ENCODE measurements at regions not wholly inside any gene's neighbourhood (a gene's known extent, or its start where the extent isn't known, plus 50 kb on each side); places are given as distances from the start of the nearest gene placed in this dataset.
"Not testable (repeated sequence)": the region's sequence is repeated elsewhere in the genome, so short reads cannot be mapped to it uniquely, and the experiment has no call there.

DNA sequence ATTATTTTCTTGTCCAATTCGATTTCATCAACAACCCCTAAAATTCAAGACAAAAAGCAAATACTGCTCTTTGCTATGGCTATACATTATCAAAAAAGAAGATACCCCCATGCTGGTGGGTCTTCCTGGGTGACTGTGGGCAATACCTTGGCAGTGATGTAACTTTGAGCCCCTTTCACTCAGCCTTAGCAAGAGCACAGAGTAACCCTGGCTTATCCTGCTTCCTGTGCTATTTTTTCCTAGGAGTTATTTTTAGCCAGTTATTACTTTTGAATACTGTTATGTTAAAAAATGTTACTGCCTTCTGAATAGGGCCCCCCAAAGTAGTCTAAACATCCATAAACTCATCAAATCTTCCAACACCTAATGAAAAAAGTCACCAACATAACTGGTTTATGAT is 145.6 kb upstream of the TSLP start:
- DNase-seq, result no peak

DNA sequence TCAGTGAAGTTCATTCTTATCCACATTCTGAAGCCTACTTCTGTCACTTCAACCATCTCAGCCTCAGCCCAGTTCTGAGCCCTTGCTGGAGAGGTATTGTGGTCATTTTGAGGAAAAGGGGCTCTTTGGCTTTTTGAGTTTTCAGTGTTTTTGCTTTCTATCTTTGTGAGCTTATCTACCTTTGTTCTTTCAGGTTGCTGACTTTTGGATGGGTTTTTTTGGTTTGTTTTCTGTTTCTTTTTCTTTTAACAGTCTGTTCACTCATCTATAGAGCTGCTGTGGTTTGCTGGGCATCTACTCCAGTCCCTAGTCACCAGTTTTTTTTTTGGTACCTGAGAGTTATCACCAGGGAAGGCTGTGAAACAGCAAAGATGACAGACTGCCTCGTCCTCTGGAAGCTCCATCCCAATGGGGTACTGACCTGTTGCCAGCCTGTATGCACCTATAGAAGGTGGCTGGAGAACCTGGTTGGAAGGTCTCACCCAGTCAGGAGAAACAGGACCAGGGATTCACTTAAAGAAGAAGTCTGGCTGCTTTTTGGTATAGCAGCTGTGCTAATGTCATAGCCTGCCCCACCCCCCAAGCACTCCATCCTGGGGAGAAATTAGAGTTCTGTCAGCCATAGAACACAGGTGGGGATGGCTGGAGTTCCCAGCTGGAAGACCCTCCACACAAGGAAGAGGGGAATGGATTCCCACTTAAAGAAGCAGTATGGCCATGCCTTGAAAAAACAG is 138.6 kb upstream of the TSLP start:
- DNase-seq, result no peak

DNA sequence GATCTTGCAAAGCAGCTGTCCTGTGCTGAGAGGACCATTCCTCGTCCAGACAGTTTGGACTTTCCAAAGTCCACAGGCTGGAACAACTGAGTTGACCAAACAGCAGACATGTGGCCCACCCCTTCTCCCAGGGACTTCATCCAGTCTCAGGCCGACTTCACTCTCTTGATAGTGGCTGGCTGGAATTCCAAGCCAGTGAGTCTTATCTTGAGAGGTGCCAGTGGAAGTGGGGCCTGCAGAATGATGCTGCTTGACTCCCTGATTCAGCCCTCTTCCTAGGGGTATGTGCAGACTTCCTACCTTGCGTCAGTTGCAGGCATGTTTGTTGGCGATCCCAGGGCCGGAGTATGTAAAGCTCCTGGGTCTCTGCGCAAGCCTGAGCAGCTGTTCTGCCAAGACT is 131.4 kb upstream of the TSLP start:
- DNase-seq, result no peak

DNA sequence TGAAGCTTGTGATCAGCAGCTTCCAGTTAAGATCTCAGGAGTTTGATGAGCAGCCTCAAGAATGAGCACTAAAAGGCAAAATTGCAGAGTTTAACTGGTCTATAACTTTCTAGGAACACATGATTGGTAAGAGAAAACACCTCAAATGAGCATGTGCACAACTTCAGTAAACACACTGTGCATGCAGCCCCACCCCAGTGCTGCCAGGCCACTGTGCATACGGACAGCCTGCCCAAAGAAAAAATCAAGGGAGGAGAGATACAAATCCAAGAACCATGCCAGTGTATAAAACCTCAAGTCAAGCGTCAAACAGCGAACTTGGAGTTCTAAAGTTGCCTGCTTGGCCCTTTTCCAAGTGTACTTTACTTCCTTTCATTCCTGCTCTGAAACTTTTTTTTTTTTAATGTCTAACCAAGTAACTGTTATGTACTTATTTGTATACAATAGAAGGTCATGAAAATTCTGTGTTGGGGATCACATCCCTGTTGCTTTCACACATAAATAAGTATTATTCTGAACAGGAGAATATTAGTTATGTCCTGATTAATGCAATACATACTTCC is 125.6 kb upstream of the TSLP start:
- no peak for DNase-seq

DNA sequence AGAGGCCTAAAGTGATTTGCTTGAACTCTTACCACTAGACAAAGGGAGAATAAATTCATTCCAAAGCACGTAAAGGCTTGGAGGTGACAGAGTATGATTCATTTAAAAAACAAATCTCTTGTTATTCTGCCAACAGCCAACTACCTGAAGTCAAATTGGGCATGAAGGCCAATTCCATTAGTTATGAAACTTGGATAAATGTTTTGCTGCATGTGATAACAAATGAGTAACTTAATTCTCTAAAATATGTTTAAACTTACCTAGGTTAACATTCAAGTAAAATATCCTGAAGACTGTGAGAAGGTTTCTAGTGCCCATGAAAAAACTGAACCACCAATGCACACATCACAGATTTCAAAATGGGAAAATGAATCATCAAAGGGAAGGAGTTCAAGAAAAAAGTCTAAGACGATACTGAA is 120.1 kb upstream of the TSLP start:
- no peak for DNase-seq

DNA sequence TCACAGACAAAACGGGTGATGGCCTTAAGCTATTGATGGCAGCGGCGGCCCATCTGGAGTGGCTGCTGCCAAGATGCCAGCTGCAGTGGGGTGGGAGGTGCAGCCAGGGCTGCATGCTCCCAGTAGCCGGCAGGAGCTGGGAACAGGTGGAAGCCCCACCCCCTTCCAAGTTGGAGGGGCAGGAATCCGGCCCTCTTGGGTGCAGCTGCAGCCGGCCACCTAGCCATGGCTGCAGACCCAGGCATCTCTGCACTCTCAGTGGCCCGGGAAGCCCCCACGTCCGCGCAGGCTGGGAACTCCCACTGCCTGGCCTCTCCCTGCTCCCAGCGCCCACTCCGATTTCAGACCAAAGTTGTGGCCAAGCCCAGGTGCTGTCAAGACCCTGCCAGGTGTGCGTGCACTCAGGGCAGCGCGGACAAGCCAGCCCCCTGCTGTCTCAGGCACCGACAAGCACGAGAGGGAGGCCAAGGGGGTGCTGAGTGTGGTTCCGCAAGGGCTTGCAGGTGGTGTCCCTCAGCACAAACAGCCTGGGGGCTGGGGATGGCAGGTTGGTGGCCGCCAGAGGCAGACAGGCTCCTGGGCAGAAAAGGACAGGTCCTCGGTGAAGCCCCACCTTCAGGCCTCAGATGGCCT is 115.1 kb upstream of the TSLP start:
- DNase-seq, result no peak

DNA sequence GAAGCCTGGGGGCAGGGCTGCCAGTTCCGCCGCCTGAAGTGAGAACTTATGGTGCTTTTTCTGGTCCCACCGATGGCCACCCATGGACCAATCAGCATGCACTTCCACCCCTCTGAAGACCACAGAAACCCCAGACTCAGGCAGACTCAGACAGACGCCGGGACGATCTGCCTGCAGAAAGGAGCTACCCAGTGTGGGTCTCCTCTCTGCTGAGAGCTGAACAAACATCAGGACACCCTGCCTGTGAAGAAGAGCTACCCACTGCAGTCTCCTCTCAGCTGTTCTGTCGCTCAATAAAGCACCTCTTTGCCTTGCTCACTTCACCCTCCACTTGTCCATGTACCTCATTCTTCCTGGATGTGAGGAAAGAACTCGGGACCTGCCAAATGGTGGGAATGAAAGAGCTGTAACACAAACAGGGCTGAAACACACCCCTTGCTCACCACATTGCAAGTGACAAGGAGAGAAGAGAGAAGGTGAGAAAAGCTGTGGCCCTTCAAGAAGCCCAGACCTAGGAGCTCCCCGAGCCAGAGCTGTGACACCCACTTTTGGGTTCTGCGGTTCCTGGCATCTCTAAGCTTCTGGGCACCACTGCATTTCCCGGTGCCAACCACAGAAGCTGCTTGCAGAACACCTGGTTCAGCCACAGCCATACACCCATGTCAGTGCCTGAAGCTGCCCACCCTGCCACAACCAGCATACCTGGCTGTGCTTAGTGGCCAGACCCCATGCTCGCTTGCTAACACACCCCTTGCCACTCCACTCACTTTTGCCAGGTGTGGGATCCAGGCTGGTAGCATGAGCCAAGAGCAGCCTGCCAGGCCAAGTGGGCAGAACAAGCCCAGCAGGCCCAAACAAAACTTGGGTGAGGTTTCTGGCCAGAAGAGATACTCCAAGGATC is 114.3 kb upstream of the TSLP start:
- DNase-seq, result no peak

DNA sequence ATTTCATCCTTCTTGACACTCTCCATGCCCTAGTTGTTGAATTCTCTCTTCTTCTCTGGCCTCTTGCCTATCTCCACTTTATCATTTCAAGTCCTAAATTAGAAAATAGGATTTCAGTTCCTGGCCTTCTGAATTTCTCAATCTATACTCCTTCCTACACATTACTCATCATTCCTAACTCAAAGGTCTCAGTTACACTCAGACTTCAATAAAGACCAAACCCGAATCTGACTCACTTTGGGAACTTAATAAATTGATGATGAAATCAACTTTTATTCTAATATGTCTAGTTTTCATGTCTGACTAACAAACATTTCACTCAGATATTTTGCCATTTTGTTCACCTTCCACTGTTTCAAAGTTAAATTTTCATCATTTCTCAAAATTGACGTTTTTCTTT is 113.6 kb upstream of the TSLP start:
- no peak for DNase-seq

DNA sequence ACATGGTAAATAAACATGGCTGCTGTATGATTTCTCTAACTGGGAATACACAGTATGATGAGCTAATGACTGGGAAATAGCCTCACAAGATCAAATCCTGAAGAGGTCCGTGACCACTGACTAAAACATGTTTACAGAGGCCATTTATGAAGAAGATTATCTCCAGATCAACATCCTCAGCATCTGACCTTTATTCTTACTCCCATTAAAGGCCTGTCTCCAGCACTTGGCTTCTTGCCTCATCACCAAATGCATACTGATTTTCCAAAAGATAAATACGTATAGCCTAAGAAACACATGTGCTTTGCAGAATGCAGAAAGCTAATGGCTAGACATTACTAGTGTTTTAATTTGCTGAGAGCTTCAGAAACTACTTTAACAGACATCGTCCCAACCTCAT is 108.0 kb upstream of the TSLP start:
- DNase-seq, result no peak

DNA sequence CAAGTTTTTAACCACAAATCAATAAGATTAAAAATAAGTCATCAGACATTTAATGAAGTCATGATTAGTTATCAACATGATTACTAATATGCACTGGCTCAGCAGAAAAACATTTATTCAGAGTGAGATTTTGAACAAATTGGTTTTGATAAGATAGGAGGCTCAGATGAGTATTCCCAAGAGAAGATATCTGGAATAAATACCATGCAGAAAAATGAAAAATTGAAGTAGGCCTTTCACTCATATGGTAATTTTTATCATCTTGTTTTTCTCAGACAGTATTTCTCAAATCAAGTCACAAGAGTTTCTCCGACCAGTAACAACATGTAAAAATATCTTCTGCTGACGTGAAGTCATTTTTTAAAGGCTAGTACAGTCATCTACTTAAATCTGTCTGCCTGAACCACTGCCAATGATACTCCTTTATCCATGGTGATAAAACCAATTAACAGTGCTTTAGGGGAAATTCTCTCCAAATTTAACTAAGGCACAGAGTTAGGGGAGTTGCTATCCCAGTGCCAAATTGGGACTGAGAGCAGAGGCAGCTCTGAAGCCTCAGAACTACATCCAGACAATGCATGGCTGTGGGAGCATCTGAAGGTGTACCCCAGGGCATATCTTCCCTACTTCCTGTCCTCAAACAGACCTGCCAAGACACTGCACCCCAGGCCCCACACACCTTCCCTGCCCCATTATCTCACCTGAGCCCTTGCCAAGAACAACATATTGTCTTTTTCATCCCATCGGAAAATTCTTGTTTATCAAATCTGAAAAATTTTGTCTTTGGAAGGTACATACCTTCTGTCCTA is 105.5 kb upstream of the TSLP start:
- no peak for DNase-seq

DNA sequence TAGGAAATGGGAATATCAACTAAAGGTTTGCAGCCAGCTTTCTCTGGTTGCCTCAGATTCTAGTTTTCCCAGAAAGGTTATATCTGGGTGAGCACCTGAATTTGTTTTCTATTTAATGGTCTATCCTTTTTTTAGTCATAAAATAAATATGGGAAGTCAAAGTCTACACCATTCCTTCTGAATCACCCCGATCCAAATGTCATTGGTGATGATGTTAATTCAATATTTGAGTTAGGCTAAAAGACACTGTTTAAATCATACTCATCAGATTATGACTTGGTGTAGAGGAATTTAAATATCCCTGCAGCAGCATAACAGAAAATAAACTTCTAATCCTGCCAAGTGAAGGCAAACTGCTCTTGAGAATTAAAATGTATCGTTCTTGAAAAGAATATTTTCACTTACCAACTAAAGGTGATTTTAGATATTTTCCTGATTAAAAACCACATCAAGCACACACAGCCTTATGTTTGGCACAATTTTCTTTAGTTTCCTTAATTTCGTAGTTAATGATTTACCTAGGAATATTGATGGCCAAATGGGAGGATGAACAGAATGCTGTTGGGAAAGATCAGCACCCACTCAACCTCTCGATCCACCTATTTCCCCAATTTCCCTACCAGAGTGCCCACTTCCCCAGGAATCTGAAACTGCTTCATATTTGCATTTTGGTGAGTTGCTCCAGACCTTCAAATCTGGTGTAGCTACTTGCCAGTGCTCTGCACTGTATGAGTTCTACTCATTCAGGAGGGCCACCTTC is 103.1 kb upstream of the TSLP start:
- DNase-seq, result no peak

DNA sequence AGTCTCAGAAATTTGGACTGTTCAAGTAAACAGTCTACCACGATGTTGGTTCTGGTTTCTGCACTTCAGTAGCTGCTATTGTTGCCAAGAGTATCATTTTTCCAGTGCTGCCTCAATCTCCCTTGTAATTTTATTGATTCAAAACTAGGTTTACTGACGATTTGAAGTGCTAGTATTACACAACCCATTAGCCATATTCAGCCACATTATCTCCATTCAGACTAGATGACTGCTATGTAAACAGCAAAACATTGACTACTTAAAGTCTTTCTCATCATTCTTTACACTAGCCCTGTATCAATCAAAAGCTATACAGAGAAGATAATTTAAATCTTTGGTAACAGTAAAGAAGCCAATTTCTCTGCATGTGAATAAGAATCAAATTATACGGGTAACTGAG is 102.0 kb upstream of the TSLP start:
- no peak for DNase-seq

DNA sequence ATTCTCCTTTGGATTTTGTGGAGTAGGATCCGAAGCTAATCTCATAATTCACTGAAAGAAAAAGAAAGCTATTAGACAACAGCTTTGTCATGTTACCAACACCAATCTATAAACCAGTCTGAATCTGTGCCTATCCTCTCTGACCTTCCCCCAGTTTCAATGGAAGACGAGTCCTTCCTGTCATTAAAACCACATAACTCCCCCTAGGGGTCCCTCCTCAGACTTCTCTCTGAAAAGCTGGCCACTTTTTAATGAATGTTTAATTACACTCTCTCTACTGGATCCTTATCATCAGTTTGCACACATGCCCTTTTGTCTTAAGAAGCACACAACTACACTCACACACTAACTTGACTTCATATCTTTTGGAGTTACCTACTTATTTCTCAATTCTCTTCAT is 98.0 kb upstream of the TSLP start:
- no peak for DNase-seq

DNA sequence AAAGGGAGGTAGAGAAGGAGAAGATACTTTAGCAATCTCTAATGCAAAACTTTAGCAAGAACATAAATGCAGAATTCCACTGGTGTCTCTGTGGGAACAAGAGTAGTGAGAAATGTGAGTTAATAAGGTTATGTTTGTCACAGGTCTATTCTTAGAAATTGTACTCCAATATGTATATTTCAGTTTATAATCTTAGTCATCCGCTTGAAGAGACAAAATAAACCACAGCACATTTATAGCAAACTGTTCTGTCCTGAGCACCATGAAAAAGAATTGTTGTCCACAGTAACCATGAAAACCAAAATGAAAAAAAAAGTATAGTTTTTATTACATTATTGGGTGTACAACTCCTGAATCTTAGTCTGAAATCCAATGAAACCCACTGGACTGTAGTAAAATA is 93.6 kb upstream of the TSLP start:
- no peak for DNase-seq

DNA sequence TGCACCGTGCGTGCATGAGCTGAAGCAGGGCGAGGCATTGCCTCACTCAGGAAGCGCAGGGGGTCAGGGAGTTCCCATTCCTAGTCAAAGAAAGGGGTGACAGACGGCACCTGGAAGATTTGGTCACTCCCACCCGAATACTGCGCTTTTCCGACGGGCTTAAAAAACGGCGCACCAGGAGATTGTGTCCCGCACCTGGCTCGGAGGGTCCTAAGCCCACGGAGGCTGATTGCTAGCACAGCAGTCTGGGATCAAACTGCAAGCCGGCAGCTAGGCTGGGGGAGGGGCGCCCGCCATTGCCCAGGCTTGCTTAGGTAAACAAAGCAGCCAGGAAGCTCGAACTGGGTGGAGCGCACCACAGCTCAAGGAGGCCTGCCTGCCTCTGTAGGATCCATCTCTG is 85.6 kb upstream of the TSLP start:
- not testable (repeated sequence) for DNase-seq

DNA sequence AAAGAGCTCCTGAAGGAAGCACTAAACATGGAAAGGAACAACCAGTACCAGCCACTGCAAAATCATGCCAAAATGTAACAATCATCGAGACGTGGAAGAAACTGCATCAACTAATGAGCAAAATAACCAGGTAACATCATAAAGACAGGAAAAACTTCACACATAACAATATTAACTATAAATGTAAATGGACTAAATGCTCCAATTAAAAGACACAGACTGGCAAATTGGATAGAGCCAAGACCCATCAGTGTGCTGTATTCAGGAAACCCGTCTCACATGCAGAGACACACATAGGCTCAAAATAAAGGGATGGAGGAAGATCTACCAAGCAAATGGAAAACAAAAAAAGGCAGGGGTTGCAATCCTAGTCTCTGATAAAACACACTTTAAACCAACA is 83.9 kb upstream of the TSLP start:
- not testable (repeated sequence) for DNase-seq

DNA sequence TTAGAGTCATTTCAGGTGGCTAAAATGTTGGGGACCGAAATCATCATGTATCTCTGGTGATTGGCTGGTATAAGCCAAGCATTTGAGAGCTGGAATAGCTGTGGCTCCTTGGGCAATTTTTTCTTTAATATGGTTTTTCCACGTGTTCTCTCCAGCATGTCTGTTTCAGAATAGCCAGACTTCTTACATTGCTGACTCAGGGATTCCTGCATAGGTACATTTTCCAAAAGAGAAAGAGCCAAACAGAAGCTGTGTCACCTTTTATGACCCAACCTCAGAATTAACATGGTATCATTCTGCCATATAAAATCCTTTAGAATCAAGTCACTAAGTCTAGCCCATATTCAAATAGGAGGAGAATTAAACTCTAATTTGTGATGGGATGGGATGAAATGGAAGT is 74.8 kb upstream of the TSLP start:
- DNase-seq, result no peak

DNA sequence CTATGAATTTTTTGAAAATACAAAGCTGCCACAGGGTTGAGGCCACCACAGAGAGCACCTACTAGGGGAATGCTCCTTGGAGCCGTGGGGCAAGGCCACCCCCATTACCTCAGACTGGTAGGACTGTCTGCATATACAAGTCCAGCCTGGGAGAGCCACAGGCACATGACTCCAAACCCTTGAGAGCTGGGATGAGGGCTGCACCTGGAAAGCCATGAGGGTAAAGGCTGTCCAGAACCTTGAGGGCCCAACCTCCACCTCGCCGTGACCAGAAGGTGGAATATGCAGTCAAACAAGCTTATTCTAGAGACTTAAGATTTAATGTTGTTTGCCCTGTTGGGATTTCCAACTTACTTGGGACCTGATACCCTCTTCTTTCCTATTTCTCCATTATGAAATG is 69.5 kb upstream of the TSLP start:
- no peak for DNase-seq

DNA sequence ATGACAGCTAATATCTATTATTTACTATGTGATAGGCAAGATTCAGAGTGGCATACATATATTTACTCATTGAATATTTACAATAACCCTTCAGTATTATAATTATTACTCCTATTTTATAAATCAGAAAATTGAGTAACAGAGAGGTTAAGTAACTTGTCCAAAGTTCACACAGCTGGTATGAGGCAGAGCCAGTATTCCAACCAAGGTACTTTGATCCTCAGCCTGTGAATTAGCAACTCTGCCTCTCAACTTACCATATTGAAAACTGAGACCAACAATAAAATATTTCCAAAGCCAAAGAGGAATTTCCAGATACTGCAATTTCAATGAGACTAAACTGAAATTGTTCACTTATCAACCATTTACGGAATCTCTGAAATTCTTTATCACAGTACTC is 67.9 kb upstream of the TSLP start:
- no peak for DNase-seq

DNA sequence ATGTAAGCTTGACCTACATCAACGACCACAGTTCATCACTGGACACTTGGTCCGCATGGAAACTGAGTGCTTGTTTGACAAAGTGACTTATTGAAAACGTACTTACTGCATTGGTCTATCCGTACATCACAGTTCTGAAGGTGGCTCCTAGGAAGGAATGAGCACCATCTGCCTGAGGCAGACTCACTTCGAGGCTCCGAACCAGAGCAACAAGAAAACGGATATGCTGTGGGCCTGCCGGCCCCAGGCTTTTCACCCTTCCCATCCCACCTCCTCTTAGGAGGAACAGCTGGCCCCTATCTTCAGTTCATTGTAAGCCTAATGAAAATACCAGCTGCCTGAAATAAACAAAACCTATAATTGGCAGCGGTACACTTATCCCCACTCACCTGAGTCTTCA is 67.2 kb upstream of the TSLP start:
- no peak for DNase-seq

DNA sequence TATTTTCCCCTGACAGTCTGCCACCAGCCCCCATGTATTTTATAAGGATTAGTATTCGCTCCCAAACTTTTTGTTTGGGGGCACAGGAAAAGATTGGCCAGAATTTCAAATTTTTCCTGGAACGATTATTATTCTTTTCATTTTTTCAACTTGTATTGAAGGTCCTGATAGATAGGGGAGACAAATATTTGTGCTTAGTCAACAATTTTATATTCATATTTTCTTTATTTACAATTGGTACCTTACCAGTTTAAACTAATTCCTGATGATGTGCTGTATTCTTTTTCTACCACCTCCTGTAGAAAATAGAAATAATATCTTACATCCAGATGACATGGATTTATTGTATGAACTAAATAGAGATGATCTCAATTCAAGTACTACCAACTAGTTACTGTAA is 60.7 kb upstream of the TSLP start:
- DNase-seq, result no peak

DNA sequence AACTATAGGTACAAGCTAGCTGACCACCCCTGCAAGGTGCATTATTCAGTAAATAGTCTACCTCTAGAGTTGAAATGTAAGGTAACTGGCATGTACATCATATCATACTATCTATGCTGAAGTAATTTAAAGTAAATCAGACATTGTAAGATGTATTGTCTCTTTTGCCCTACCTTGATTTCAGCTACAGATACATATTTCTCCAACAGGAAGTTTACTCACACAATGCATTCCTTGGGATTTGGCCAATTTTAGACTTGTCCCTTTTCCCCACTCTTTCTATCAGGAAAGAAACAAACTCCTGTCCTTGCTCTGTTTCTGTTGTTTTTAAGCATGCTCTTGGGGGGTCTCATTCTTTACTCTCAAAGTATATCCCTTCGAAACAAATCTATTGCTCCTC is 58.5 kb upstream of the TSLP start:
- DNase-seq, result no peak
